NT2/D1 (cell line): ENCODE measurements at regions not wholly inside any gene's neighbourhood (a gene's known extent, or its start where the extent isn't known, plus 50 kb on each side); places are given as distances from the start of the nearest gene placed in this dataset.
"Not testable (repeated sequence)": the region's sequence is repeated elsewhere in the genome, so short reads cannot be mapped to it uniquely, and the experiment has no call there.

Source experiments
- DNase-seq: peaks from one replicate; pipeline ENCODE4 v3.0.0-alpha.2; 2011; ENCODE audit warnings: low read depth, low spot score
- H3K27me3 ChIP-seq: 2 replicates; pipeline ENCODE4 v1.6.0; 2011; ENCODE audit warnings: mild to moderate bottlenecking; ENCODE audit not compliant: insufficient read length, insufficient read depth
- H3K36me3 ChIP-seq: 2 replicates; pipeline ENCODE4 v1.6.1; 2011; ENCODE audit warnings: mild to moderate bottlenecking, low read length, mixed read lengths; ENCODE audit not compliant: insufficient read depth, insufficient read length
- H3K4me1 ChIP-seq: 2 replicates; pipeline ENCODE4 v1.5.1; 2011; ENCODE audit not compliant: insufficient read depth, insufficient read length
- H3K4me3 ChIP-seq: 2 replicates; pipeline ENCODE4 v1.5.1; 2011; ENCODE audit warnings: low read depth; ENCODE audit not compliant: insufficient read length
- H3K9ac ChIP-seq: 2 replicates; pipeline ENCODE4 v1.6.0; 2011; ENCODE audit warnings: low read depth; ENCODE audit not compliant: insufficient read length
- H3K9me3 ChIP-seq: 2 replicates; pipeline ENCODE4 v1.5.1; 2011; ENCODE audit warnings: mild to moderate bottlenecking, low read length; ENCODE audit not compliant: insufficient read depth
- SUZ12 ChIP-seq: IDR thresholded peaks from 2 replicates; pipeline ENCODE4 v1.6.1; 2011; ENCODE audit not compliant: insufficient read length, insufficient read depth; ENCODE audit errors: extremely low read depth
- YY1 ChIP-seq: IDR thresholded peaks from 2 replicates; pipeline ENCODE4 v1.6.1; 2011; ENCODE audit not compliant: insufficient read length, insufficient read depth
- ZNF274 ChIP-seq: IDR thresholded peaks from 2 replicates; pipeline ENCODE4 v1.6.1; 2011; ENCODE audit warnings: mild to moderate bottlenecking, low read depth, low read length

DNA sequence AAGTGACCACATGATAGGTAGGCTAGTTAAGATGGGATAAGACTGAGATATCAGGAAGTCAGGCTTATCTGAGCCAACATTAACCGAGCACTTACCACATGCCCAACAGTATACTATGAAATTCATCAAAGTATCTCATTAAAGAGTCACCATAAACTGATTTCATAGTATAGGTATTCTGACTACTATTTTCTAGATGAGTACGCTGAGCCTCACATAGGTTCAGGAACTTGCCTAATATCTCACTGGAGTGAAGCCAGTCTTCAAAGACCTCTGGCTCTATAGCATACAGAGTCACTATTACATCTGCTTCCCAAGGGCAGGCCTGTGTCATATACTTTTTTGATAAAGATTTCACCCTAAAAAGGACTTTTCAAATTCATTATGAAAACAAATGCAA, 115.6 kb upstream of the NGF start:
- no peak for TF ChIP-seq SUZ12
- Histone ChIP-seq H3K9ac (no peak overlapping the region), H3K4me3 (no peak overlapping the region), H3K4me1 (no peaks in the 10 kb centered on the region), H3K27me3 (no peaks in the 10 kb centered on the region), H3K9me3 (no peaks in the 10 kb centered on the region), H3K36me3 (no peaks in the 10 kb centered on the region)
- DNase-seq: no peak

DNA sequence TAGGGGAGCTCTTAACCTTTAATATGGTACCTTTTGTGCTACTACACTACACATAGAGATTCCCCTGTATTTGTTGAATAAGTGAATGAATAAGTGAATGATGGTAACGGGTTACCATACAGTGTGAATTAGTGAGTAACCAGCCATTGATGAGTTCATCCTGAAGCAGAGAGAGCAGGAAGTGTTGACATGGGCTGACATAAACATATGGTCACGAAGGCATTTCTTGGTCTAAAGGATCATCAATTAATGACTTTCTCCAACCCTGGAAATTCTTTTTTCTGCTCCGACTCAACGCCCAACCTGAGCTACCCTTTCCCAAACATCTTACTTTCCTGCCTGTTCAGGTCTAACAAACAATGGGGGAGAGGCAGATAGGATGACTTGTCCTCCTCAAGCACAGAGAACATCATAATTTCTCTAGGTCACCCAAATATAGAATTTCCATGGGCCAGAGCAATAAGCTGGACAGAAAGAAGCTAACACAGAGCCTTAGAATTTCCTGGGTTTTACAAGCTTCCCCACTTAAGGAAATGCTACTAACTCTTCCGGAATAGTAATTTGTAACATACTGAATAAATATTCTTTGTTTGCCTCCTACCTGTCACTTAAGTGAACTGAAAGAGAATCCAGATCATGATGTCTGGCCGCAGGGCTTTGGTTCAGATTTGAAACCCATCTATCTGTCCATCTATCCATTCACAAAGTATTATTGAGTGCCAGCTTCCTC, 114.7 kb upstream of the NGF start:
- Histone ChIP-seq H3K36me3 (no peaks in the 10 kb centered on the region), H3K27me3 (no peaks in the 10 kb centered on the region), H3K9me3 (no peaks in the 10 kb centered on the region), H3K4me3 (no peak overlapping the region), H3K9ac (no peak overlapping the region), H3K4me1 (no peaks in the 10 kb centered on the region)
- no peak for TF ChIP-seq SUZ12
- no peak for TF ChIP-seq YY1
- TF ChIP-seq ZNF274: no peak
- DNase-seq: no peak

DNA sequence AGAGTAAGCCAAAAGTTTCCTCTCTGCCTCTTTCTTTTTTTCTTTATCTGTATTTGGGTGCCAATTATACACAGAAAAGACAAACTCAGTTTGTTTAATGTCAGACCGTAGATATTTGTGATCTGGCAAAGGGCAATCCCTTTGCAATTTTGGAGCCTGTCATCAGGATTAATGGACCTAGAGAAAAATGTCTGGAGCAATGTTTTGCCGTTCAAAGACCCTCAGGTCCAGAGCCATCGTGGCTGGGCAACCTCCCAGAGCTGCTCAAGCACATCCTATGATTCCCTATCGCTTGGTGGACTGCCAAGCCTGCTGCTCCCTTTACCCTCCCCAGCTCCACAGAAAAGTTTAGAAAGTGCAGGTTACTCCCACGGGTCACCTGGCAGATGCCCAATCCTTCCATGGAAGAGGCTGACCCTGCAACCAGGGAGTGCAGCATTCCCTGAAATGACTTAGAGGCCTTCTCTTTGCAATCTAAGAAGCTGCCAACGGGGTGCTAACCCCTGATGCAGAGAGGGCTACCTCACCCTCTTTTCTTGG, 112.5 kb upstream of the NGF start:
- H3K4me1 ChIP-seq: no peaks in the 10 kb centered on the region
- H3K9ac ChIP-seq: no peak overlapping the region
- no peak for DNase-seq
- no peaks in the 10 kb centered on the region for H3K9me3 ChIP-seq
- H3K4me3 ChIP-seq: no peak overlapping the region
- H3K27me3 ChIP-seq: no peaks in the 10 kb centered on the region
- H3K36me3 ChIP-seq: no peaks in the 10 kb centered on the region
- TF ChIP-seq SUZ12 (no peak), ZNF274 (no peak), YY1 (no peak)

GRCh38 chr1:115448282-115449044, 110.4 kb upstream of the NGF start:
- Histone ChIP-seq H3K27me3 (no peaks in the 10 kb centered on the region), H3K4me3 (no peak overlapping the region), H3K9ac (no peak overlapping the region), H3K36me3 (no peaks in the 10 kb centered on the region), H3K4me1 (no peaks in the 10 kb centered on the region), H3K9me3 (no peaks in the 10 kb centered on the region)
- TF ChIP-seq ZNF274 (no peak), YY1 (no peak), SUZ12 (no peak)
- no peak for DNase-seq

DNA sequence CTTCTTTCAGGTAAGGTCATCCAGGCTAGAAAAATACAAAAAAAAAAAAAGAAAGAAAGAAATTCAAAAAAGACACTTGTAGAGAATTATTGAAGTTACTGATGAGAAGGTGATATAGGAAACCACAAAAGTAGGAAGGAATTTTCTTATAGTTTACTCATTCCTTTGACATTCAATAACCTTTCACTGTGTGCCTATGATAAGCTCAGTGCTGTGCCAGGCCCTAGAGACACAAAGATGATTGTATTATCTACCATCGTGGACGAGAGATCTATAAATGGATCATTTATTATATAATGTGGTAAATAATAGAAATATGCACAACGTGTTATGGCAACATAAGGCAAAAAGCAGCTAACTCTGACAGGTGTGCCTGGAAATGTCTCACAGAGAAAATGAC, 109.6 kb upstream of the NGF start:
- no peak overlapping the region for H3K9ac ChIP-seq
- H3K4me1 ChIP-seq: no peaks in the 10 kb centered on the region
- no peaks in the 10 kb centered on the region for H3K9me3 ChIP-seq
- no peaks in the 10 kb centered on the region for H3K27me3 ChIP-seq
- no peak overlapping the region for H3K4me3 ChIP-seq
- DNase-seq: no peak
- H3K36me3 ChIP-seq: no peaks in the 10 kb centered on the region
- TF ChIP-seq YY1: no peak
- no peak for TF ChIP-seq ZNF274
- no peak for TF ChIP-seq SUZ12

GRCh38 chr1:115445090-115445489, 107.0 kb upstream of the NGF start:
- H3K9ac ChIP-seq: no peak overlapping the region
- no peak for DNase-seq
- no peaks in the 10 kb centered on the region for H3K36me3 ChIP-seq
- H3K27me3 ChIP-seq: no peaks in the 10 kb centered on the region
- H3K9me3 ChIP-seq: no peaks in the 10 kb centered on the region
- H3K4me1 ChIP-seq: no peaks in the 10 kb centered on the region
- TF ChIP-seq ZNF274: no peak
- TF ChIP-seq SUZ12: no peak
- no peak for TF ChIP-seq YY1
- H3K4me3 ChIP-seq: no peak overlapping the region

GRCh38 chr1:115440733-115441132, 102.7 kb upstream of the NGF start:
- no peak for DNase-seq
- H3K4me1 ChIP-seq: no peaks in the 10 kb centered on the region
- H3K4me3 ChIP-seq: no peak overlapping the region

GRCh38 chr1:115439520-115439919, 101.5 kb upstream of the NGF start:
- not testable (repeated sequence) for H3K4me1 ChIP-seq, H3K27me3 ChIP-seq, H3K9me3 ChIP-seq, H3K36me3 ChIP-seq, H3K9ac ChIP-seq, DNase-seq, H3K4me3 ChIP-seq

More at GRCh38 chr1:115440733-115441132, 102.7 kb upstream of the NGF start:
- Histone ChIP-seq H3K9ac (no peak overlapping the region), H3K36me3 (no peaks in the 10 kb centered on the region), H3K9me3 (no peaks in the 10 kb centered on the region), H3K27me3 (no peaks in the 10 kb centered on the region)
- TF ChIP-seq ZNF274: no peak
- no peak for TF ChIP-seq SUZ12
- TF ChIP-seq YY1: no peak
